ENCODE measurements at regions not wholly inside any gene's neighbourhood (a gene's known extent, or its start where the extent isn't known, plus 50 kb on each side); places are given as distances from the start of the nearest gene placed in this dataset.
A peak's percentile ranks its signal among the peaks of the same experiment; 100 is the strongest.

- Histone ChIP-seq H3K79me2 (ENCODE audit: control insufficient read depth, insufficient read depth, low read length) (no peaks in the 10 kb centered on the region), H2AFZ (ENCODE audit: low read depth, low read length) (peak overlapping the region; percentile 35), H3K36me3 (ENCODE audit: control insufficient read depth, insufficient read depth, low read length) (no peaks in the 10 kb centered on the region), H3K4me3 (no peak overlapping the region), H3K9me1 (ENCODE audit: control insufficient read depth, insufficient read depth, low read length) (no peaks in the 10 kb centered on the region), H3K9ac (ENCODE audit: insufficient read depth in 1 of 2, low read depth in 2 of 2, low read length in 2 of 2) (no peak overlapping the region; a peak in 1 of 4 replicates), H3K4me1 (replicated peaks in 1 of 2; ENCODE audit: control insufficient read depth in 2 of 2, insufficient read depth in 2 of 2, low read length in 2 of 2) (peaks cover 0 to 20% of the 10 kb centered on the region in 2 experiments; a peak in 3 of 5 replicates), H4K20me1 (replicated peaks; ENCODE audit: control insufficient read depth, insufficient read depth, low read length) (no peaks in the 10 kb centered on the region), H3K9me3 (replicated peaks; ENCODE audit: control insufficient read depth, insufficient read depth, low read depth, low read length) (no peaks in the 10 kb centered on the region), H3K27me3 (ENCODE audit: control insufficient read depth in 2 of 2, insufficient read depth in 2 of 2, low read length in 2 of 2) (no peaks in the 10 kb centered on the region), H3K27ac (ENCODE audit: extremely low read depth, low read depth, low read length) (no peak overlapping the region), H3K4me2 (ENCODE audit: insufficient read depth, low read length) (no peak overlapping the region)
- ATAC-seq (peak; percentile 51; the same call in 2 of the 3 replicates), DNase-seq (ENCODE audit: extremely low read depth in 1 of 4, low spot score in 3 of 4) (no peak), FAIRE-seq (peak; percentile 26)
- BruUV-seq (replicated peaks) = no TSS peak
- CTCF ChIA-PET (ENCODE audit: low intra/inter-chr PET ratio) = no interaction called here
- POLR2A ChIA-PET = interaction anchor here (0.5 to 1.2 kb wide), 4 partner anchors 14 to 343 kb away, joined by 3 to 4 read pairs (median 3); no protein-coding TSS in a partner anchor
- in situ Hi-C loops (cut with MboI) = no loop called here
- intact Hi-C loops (cut with micrococcal nuclease) = loop anchor here (5.0 kb wide), 1 partner anchor 204 kb away; no protein-coding TSS in a partner anchor
- TF ChIP-seq ZNF445 (CRISPR knock-in tag; IDR thresholded peaks at IDR 0.05; ENCODE audit: low read depth) = no peak
- TF ChIP-seq RBM22 (IDR thresholded peaks at IDR 0.05; ENCODE audit: low read depth, low read length, poor library complexity, severe bottlenecking) = no peak
- TF ChIP-seq RREB1 (CRISPR knock-in tag; IDR thresholded peaks at IDR 0.05) = no peak
- TF ChIP-seq, protein P1, sequence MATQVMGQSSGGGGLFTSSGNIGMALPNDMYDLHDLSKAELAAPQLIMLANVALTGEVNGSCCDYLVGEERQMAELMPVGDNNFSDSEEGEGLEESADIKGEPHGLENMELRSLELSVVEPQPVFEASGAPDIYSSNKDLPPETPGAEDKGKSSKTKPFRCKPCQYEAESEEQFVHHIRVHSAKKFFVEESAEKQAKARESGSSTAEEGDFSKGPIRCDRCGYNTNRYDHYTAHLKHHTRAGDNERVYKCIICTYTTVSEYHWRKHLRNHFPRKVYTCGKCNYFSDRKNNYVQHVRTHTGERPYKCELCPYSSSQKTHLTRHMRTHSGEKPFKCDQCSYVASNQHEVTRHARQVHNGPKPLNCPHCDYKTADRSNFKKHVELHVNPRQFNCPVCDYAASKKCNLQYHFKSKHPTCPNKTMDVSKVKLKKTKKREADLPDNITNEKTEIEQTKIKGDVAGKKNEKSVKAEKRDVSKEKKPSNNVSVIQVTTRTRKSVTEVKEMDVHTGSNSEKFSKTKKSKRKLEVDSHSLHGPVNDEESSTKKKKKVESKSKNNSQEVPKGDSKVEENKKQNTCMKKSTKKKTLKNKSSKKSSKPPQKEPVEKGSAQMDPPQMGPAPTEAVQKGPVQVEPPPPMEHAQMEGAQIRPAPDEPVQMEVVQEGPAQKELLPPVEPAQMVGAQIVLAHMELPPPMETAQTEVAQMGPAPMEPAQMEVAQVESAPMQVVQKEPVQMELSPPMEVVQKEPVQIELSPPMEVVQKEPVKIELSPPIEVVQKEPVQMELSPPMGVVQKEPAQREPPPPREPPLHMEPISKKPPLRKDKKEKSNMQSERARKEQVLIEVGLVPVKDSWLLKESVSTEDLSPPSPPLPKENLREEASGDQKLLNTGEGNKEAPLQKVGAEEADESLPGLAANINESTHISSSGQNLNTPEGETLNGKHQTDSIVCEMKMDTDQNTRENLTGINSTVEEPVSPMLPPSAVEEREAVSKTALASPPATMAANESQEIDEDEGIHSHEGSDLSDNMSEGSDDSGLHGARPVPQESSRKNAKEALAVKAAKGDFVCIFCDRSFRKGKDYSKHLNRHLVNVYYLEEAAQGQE (IDR thresholded peaks at IDR 0.05; ENCODE audit: borderline replicate concordance) = no peak
- TF ChIP-seq, protein P1 (CRISPR knock-in tag; IDR thresholded peaks at IDR 0.05; ENCODE audit: low read depth) = no peak
- TF ChIP-seq E2F1 (CRISPR knock-in tag; IDR thresholded peaks at IDR 0.05) = no peak
Measured at GRCh38 chr1:70891051-70891843, 156.4 kb downstream of the PTGER3 start.

Data from K562 (cell line).